ENCODE measurements at regions not wholly inside any gene's neighbourhood (a gene's known extent, or its start where the extent isn't known, plus 50 kb on each side); places are given as distances from the start of the nearest gene placed in this dataset.

GRCh38 chr5:174535669-174536068 lies 188.7 kb upstream of the MSX2 start:
- no peak for TF ChIP-seq CTCF (IDR thresholded peaks at IDR 0.05)
- no peak for TF ChIP-seq EZH2phosphoT487 (IDR thresholded peaks at IDR 0.05)

All from neural progenitor cell (in vitro differentiated cells).